ENCODE measurements at regions not wholly inside any gene's neighbourhood (a gene's known extent, or its start where the extent isn't known, plus 50 kb on each side); places are given as distances from the start of the nearest gene placed in this dataset.

- WGBS (ENCODE audit: low lambda C conversion rate) = 83% methylated on average over 1 of the region's 1 CpG
- DNase-seq = no peak
- Histone ChIP-seq H3K79me2 (ENCODE audit: insufficient read depth) (no peaks in the 10 kb centered on the region), H3K36me3 (replicated peaks in 1 of 2; ENCODE audit: control insufficient read depth in 1 of 2, insufficient read depth in 2 of 2, low read length in 1 of 2) (no peaks in the 10 kb centered on the region), H3K27me3 (ENCODE audit: insufficient read depth) (no peaks in the 10 kb centered on the region), H3K27ac (ENCODE audit: low read depth in 2 of 2, low read length in 1 of 2) (no peak overlapping the region), H2AFZ (ENCODE audit: low read depth) (no peak overlapping the region), H3K9ac (no peak overlapping the region), H3K4me3 (ENCODE audit: low read depth in 2 of 2, low read length in 1 of 2) (no peak overlapping the region), H3K4me1 (ENCODE audit: control insufficient read depth in 1 of 2, insufficient read depth in 2 of 2, low read depth in 1 of 2, low read length in 1 of 2) (no peaks in the 10 kb centered on the region), H3K9me3 (no peaks in the 10 kb centered on the region), H4K20me1 (ENCODE audit: insufficient read depth) (no peaks in the 10 kb centered on the region), H3K4me2 (no peak overlapping the region), H3K9me2 (no peaks in the 10 kb centered on the region), H3F3A (replicated peaks; ENCODE audit: insufficient read depth) (no peaks in the 10 kb centered on the region)
- POLR2A ChIA-PET = no interaction called here
- TF ChIP-seq EZH2phosphoT487 (IDR thresholded peaks at IDR 0.05; ENCODE audit: borderline replicate concordance, low read depth) (no peak), GABPA (IDR thresholded peaks at IDR 0.05; ENCODE audit: low read depth) (no peak), TEAD4 (IDR thresholded peaks at IDR 0.05; ENCODE audit: borderline replicate concordance, insufficient read depth) (no peak), IRF3 (IDR thresholded peaks at IDR 0.05; ENCODE audit: low read depth, low read length) (no peak), RXRA (IDR thresholded peaks at IDR 0.05; ENCODE audit: borderline replicate concordance, low read depth) (no peak), ZBTB33 (IDR thresholded peaks at IDR 0.05; ENCODE audit: borderline replicate concordance, low read depth) (no peak), JUND (IDR thresholded peaks at IDR 0.05) (no peak), EP300 (IDR thresholded peaks at IDR 0.05; ENCODE audit: borderline replicate concordance in 1 of 2, low read depth in 1 of 2, low read length in 1 of 2) (no peak)
- CTCF ChIA-PET = no interaction called here
Measured at GRCh38 chr3:137065381-137065780, 107.6 kb downstream of the IL20RB start.

GRCh38 chr3:137066092-137066491 is 108.3 kb downstream of the IL20RB start:
- Histone ChIP-seq H3K9me2 (no peaks in the 10 kb centered on the region), H3K4me2 (no peak overlapping the region), H3K9me3 (no peaks in the 10 kb centered on the region), H3K27ac (ENCODE audit: low read depth in 2 of 2, low read length in 1 of 2) (no peak overlapping the region), H3F3A (replicated peaks; ENCODE audit: insufficient read depth) (no peaks in the 10 kb centered on the region), H4K20me1 (ENCODE audit: insufficient read depth) (no peaks in the 10 kb centered on the region), H2AFZ (ENCODE audit: low read depth) (no peak overlapping the region), H3K79me2 (ENCODE audit: insufficient read depth) (no peaks in the 10 kb centered on the region), H3K4me3 (ENCODE audit: low read depth in 2 of 2, low read length in 1 of 2) (no peak overlapping the region), H3K27me3 (ENCODE audit: insufficient read depth) (no peaks in the 10 kb centered on the region), H3K9ac (no peak overlapping the region), H3K36me3 (replicated peaks in 1 of 2; ENCODE audit: control insufficient read depth in 1 of 2, insufficient read depth in 2 of 2, low read length in 1 of 2) (no peaks in the 10 kb centered on the region), H3K4me1 (ENCODE audit: control insufficient read depth in 1 of 2, insufficient read depth in 2 of 2, low read depth in 1 of 2, low read length in 1 of 2) (0 out of 4 replicates have a peak, but pooled peaks cover 0 to 1% of the 10 kb centered on the region in 2 experiments)
- TF ChIP-seq MAX (IDR thresholded peaks at IDR 0.05; ENCODE audit: low read depth) (no peak), MXI1 (IDR thresholded peaks at IDR 0.05; ENCODE audit: low read depth, low read length) (no peak), RFX5 (IDR thresholded peaks at IDR 0.05; ENCODE audit: low read length) (no peak), RCOR1 (IDR thresholded peaks at IDR 0.05; ENCODE audit: low read length) (no peak), JUND (IDR thresholded peaks at IDR 0.05) (no peak)
- ChIA-PET POLR2A (no interaction called here), CTCF (no interaction called here)
- DNase-seq = no peak
- WGBS (ENCODE audit: low lambda C conversion rate) = 23% methylated on average over 2 of the region's 2 CpGs

All from SK-N-SH (cell line).